Activated CD4-positive, alpha-beta T cell treated with anti-CD3 and anti-CD28 coated beads, Interleukin-2, Interleukin-6, amounts not matched to agents 100 ng/mL and 50 ng/mL, durations not matched to agents 16 hours and 8 hours (primary cell): ENCODE measurements at regions not wholly inside any gene's neighbourhood (a gene's known extent, or its start where the extent isn't known, plus 50 kb on each side); places are given as distances from the start of the nearest gene placed in this dataset.
"Not testable (repeated sequence)": the region's sequence is repeated elsewhere in the genome, so short reads cannot be mapped to it uniquely, and the experiment has no call there.

ENCODE experiments used
- DNase-seq: peaks from one replicate; pipeline ENCODE4 v3.0.0-alpha.2; 2020

GRCh38 chr18:53918091-53918490 lies 306.4 kb downstream of the MBD2 start:
- no peak for DNase-seq

DNA sequence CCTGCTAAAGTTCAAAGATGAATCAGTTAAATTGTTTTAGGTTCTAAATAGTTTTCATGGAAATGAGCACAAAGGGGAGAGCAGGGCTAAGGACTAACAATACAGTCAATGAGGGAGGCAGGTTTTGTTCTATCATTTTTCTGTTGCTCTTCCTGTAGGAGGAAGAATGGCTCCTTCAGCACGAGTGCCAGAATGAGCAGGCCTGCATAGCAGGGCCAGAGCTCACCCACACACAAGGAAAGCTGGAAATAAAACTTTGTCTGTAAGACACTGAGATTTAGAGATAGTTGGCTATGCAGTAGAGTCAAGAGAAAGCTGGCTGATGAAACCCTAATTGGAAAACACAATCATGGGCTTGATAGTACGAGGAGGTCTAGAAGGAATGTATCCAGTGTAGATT lies 313.3 kb downstream of the MBD2 start:
- DNase-seq: no peak

DNA sequence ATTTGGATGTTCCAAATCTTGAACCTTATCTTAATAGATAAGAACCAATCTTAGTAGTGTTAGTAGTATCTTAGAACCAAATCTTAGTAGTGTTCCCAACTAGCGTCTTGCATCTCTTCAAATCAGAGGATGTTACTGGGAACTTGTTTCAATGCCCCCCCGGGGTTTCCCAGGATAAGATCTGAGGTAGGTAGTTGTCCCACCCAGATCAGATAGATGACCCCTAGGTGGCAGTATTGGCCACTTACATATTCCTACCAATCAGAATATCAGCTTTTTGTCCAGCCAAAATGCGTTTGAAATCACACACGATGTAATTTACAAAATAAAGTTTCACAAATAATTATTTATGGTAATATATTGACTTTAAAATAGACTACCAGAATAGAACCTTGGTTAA lies 314.8 kb downstream of the MBD2 start:
- peak; percentile 49 for DNase-seq

DNA sequence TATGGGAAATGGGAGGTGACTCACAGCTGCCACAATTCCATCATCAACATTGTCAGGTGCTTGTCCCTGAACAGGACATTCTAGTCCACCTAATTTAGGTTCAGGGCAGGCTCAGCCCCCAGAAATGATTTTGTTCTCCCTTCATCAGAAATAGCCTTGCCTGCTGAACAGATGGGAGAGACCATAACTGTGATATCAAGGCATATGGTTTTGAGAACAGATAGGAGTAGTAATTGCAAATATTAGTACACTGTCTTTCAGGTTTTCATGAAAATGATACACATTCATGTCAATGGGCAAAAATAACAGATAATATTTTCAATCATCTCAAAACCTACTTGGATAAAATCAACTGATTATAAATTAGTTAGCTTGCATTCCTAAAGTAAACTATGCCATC lies 316.5 kb downstream of the MBD2 start:
- DNase-seq: no peak

GRCh38 chr18:53906681-53907080 lies 317.8 kb downstream of the MBD2 start:
- DNase-seq: no peak

DNA sequence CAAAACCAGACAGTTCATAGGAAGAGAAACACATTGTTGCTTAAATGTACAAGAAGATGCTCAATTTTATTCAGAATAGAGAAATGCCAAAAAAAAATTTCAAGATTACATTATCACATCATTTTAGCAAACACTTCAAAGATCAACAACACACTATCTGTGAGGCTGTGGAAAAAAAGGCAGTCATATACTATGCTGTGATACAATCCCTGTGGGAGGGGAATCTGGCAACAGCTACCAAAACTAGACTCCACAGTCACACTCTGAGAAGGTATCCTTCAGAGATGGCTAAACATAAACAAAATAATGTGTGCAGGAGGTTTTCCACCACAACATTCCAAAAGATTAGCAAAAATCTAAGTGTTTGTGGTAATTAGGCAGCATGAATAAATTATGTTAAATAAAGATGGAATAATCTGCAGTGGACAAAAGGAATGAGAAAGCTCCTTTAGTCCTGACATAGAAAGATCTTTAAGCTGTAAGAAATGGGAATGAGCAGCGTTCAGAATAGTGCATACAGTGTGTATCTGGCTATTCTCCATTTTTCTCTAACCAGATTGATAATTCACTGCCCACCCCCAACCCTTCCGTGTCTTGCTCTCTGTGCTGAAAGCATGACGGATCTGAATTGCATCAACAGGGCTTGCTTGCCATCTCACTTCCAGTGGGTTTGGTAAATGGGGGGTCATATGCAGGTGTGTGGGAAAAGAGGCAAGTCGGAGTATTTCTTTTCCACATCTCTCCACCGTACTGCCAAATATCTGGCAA lies 329.6 kb downstream of the MBD2 start:
- DNase-seq: no peak

- no peak for DNase-seq
Measured at GRCh38 chr18:53887447-53887846, 337.0 kb downstream of the MBD2 start.

DNA sequence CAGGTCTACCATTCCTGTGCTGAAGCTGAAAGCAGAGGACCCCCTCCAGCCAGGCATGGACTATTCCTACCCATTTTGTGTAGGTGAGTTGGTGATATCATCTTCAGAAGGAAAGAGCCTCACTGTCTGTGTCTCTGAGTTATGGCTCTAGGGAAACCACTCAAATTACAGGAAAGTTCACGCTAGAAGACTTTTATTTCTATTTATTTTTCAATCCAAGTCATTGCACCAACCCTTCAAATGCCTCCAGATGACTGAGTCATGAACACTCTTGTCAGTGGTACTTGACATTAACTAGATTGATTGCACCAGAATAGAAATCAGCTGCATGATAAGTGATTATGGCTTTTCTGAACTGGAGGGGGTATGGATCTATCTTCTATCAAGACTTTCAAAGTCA lies 338.4 kb downstream of the MBD2 start:
- no peak for DNase-seq

DNA sequence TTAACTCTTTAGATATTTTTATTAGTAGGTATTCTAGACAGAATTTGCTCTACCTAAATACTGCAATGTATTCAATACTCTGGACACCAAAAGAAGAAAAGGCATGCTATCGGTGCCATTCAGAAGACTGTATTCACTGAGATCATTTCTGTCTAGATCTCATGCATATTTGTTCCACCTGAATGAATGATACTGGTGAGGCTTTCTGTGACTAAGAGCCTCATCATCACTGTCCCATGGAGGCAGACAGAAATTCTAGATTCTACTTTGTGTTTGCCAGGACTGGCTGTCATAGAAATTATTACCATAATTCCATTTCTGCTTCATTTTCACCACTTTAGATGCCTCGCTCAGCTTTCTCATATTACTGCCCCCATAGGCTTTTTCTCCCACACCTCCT lies 340.7 kb downstream of the MBD2 start:
- DNase-seq: no peak

DNA sequence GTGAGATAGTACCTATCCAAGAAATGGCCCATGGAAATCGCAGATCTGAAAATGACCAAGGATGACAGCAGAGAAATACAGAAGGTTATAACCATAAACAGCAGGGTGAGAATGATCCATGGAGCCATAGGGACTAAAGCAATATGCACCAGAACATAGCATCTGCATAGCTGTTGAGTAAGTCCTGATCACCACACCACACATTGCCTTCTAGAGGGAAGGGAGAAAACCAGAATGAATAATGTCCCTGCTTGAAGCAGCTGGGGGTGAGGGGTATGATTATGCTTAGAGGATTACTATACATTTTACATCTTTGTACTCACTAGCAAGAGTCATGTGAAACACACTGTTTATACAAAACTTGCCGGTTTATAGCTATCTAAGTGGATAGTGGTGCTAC lies 350.4 kb downstream of the MBD2 start:
- DNase-seq: no peak

- no peak for DNase-seq
Measured at GRCh38 chr18:53864770-53865169, 359.7 kb downstream of the MBD2 start.

GRCh38 chr18:53862921-53863320 lies 361.5 kb downstream of the MBD2 start:
- no peak for DNase-seq

DNA sequence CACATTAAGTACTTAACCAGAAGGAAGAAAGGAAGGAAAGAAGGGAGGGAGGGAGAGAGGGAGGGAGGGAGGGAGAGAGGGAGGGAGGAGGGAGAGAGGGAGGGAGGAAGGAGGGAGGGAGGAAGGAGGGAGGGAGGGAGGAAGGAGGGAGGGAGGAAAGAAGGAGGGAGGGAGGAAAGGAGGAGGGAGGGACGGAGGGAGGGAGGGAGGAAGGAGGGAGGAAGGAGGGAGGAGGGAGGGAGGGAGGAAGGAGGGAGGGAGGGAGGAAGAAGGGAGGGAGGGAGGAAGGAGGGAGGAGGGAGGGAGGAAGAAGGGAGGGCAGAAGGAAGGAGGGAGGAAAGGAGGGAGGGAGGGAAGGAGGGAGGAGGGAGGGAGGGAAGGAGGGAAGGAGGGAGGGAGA lies 363.3 kb downstream of the MBD2 start:
- no peak for DNase-seq

GRCh38 chr18:53859764-53860163 lies 364.7 kb downstream of the MBD2 start:
- DNase-seq: no peak

- DNase-seq: no peak
Measured at GRCh38 chr18:53850902-53851301, 373.6 kb downstream of the MBD2 start.

- DNase-seq: no peak
Measured at GRCh38 chr18:53843763-53844162, 380.7 kb downstream of the MBD2 start.

DNA sequence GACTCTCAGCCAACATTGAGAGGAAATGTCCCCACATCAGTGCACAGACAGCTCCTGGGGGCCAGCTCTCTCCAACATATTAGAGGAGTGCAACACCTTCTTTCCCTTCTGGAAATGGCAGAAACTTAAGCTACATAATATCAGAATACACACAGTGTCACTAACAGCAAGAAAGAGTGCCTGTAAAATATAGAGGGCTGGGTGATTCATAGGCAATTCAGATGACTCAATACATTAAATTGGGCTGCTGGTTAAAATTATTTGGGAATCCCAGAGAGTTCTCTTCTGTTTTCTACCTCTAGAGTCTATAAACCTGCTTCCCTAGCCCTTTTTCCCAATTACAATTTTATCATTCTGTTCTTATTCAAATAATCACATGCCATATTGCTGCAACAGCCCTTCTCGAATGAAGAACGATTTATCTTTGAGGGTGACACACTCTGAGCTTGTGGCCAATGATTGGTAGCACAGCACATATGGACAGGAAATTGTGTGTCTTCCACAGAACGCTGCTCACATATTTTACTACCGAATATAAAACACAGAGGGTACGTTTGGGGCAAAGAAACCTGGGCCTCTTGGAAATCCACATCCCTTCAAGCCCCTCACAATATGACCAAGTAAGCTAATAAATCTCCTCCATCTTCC lies 381.2 kb downstream of the MBD2 start:
- no peak for DNase-seq

- DNase-seq: no peak
Measured at GRCh38 chr18:53838746-53839145, 385.7 kb downstream of the MBD2 start.

DNA sequence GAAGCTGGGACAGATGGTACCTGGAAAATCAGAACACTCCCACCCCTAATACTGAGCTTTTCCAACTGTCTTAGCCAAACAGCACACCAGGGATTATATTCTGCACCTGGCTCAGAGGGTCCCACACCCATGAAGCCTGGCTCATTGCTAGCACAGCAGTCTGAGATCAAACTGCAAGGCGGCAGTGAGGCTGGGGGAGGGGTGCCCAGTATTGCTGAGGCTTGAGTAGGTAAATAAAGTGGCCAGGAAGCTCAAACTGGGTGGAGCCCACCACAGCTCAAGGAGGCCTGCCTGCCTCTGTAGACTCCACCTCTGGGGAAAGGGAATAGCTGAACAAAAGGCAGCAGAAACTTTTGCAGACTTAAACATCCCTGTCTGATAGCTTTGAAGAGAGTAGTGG lies 403.3 kb downstream of the MBD2 start:
- not testable (repeated sequence) for DNase-seq

- no peak for DNase-seq
Measured at GRCh38 chr18:53819671-53820070, 404.8 kb downstream of the MBD2 start.

- no peak for DNase-seq
Measured at GRCh38 chr18:53819174-53819573, 405.3 kb downstream of the MBD2 start.

- no peak for DNase-seq
Measured at GRCh38 chr18:53817976-53818950, 406.2 kb downstream of the MBD2 start.

- DNase-seq: no peak
Measured at GRCh38 chr18:53800171-53800570, 424.3 kb downstream of the MBD2 start.

- DNase-seq: no peak
Measured at GRCh38 chr18:53799134-53799533, 425.3 kb downstream of the MBD2 start.
